H1 (cell line): ENCODE measurements at regions not wholly inside any gene's neighbourhood (a gene's known extent, or its start where the extent isn't known, plus 50 kb on each side); places are given as distances from the start of the nearest gene placed in this dataset.

Experiments
- CTCF ChIA-PET: fragments of 300-600 bp; sonication (Branson Sonifier 250); formaldehyde crosslinking; loops from one replicate; lab custom pipeline; 2021; ENCODE audit not compliant: partially characterized antibody; lab: Charles Lee
- POLR2A ChIA-PET: fragments of 300-600 bp; sonication (Branson Sonifier 250); formaldehyde crosslinking; loops from one replicate; lab custom pipeline; 2021; ENCODE audit warnings: inconsistent platforms; ENCODE audit not compliant: partially characterized antibody; lab: Charles Lee
- DNase-seq, 2 experiments: peaks; one replicate each; pipeline versions ENCODE4 v3.0.0 to v3.0.0-alpha.2; 2010 to 2022; ENCODE audit warnings: low spot score in 2 of 2, low read depth in 1 of 2, mixed read lengths in 1 of 2
- FAIRE-seq: peaks from 2 replicates; lab custom pipeline; 2011; peaks lifted over from hg19 to GRCh38; lab: Jason Lieb, UNC
- H2AFZ ChIP-seq: 2 replicates; pipeline ENCODE4 v1.8.1; 2012; ENCODE audit warnings: low read length, inconsistent platforms
- H2AK5ac ChIP-seq: 2 replicates; pipeline ENCODE4 v1.6.1; 2013; ENCODE audit warnings: low read depth, low read length
- H2BK120ac ChIP-seq: replicated peaks from 2 replicates; pipeline ENCODE3; 2013; ENCODE audit warnings: low read depth, low read length, inconsistent platforms
- H2BK12ac ChIP-seq: 2 replicates; pipeline ENCODE4 v1.6.1; 2013; ENCODE audit warnings: low read depth, low read length
- H2BK15ac ChIP-seq: 2 replicates; pipeline ENCODE4 v1.6.1; 2013; ENCODE audit warnings: low read length
- H2BK20ac ChIP-seq: 2 replicates; pipeline ENCODE4 v1.6.1; 2013; ENCODE audit warnings: low read length
- H2BK5ac ChIP-seq: 2 replicates; pipeline ENCODE4 v1.6.1; 2013; ENCODE audit warnings: low read depth, low read length
- H3K14ac ChIP-seq: 2 replicates; pipeline ENCODE4 v1.6.1; 2013; ENCODE audit warnings: inconsistent platforms; ENCODE audit not compliant: insufficient read length
- H3K18ac ChIP-seq: 2 replicates; pipeline ENCODE4 v1.6.1; 2013; ENCODE audit warnings: low read length; ENCODE audit errors: extremely low read depth
- H3K23ac ChIP-seq: 2 replicates; pipeline ENCODE4 v1.6.1; 2013; ENCODE audit warnings: inconsistent platforms; ENCODE audit not compliant: insufficient read length
- H3K23me2 ChIP-seq: 2 replicates; pipeline ENCODE4 v1.6.1; 2013; ENCODE audit warnings: low read depth, low read length
- H3K27ac ChIP-seq: 2 replicates; pipeline ENCODE4 v1.6.1; 2011; ENCODE audit warnings: low read depth, low read length, inconsistent platforms
- H3K27me3 ChIP-seq, 4 experiments: replicated peaks in 1 of 4; 1 replicate in 1 of 4; 2 replicates in 3 of 4; pipeline versions ENCODE4 v1.6.1 to v1.8.1; 2011 to 2013; ENCODE audit warnings: low read length in 3 of 4, mild to moderate bottlenecking in 3 of 4, inconsistent platforms in 2 of 4, mixed read lengths in 2 of 4, moderate library complexity in 1 of 4; ENCODE audit not compliant: control insufficient read depth in 3 of 4, insufficient read depth in 3 of 4; ENCODE audit errors: extremely low read depth in 1 of 4
- H3K36me3 ChIP-seq, 4 experiments: 2 replicates each; pipeline versions ENCODE4 v1.6.1 to v1.8.1; 2011 to 2013; ENCODE audit warnings: mild to moderate bottlenecking in 4 of 4, low read length in 3 of 4, moderate library complexity in 2 of 4, control low read depth in 1 of 4, inconsistent platforms in 1 of 4; ENCODE audit not compliant: insufficient read depth in 4 of 4, control insufficient read depth in 2 of 4
- H3K4ac ChIP-seq: replicated peaks from 2 replicates; pipeline ENCODE3; 2013; ENCODE audit warnings: low read length, low read depth, mixed read lengths, inconsistent platforms; ENCODE audit not compliant: insufficient read length
- H3K4me1 ChIP-seq, 4 experiments: replicated peaks in 1 of 4; 1 replicate in 1 of 4; 2 replicates in 3 of 4; pipeline versions ENCODE4 v1.6.1 to v1.8.1; 2011 to 2013; ENCODE audit warnings: low read length in 3 of 4, inconsistent platforms in 2 of 4, mixed read lengths in 1 of 4; ENCODE audit not compliant: insufficient read depth in 4 of 4, control insufficient read depth in 3 of 4
- H3K4me2 ChIP-seq, 2 experiments: 2 replicates each; pipeline versions ENCODE4 v1.6.1 to v1.8.1; 2011 to 2013; ENCODE audit warnings: low read depth in 2 of 2, low read length in 2 of 2, control low read depth in 1 of 2, inconsistent platforms in 1 of 2, mild to moderate bottlenecking in 1 of 2; ENCODE audit not compliant: insufficient read depth in 1 of 2
- H3K4me3 ChIP-seq, 4 experiments: fragments of 200-600, 300-600 bp in 1 of 4; sonication (generic), shearing (Covaris generic), sonication (Bioruptor Twin) in 1 of 4; 2 replicates each; pipeline versions ENCODE4 v1.5.1 to v1.8.1; 2011 to 2016; ENCODE audit warnings: low read length in 4 of 4, low read depth in 3 of 4, control low read depth in 2 of 4, inconsistent platforms in 2 of 4, mild to moderate bottlenecking in 2 of 4, mixed read lengths in 1 of 4, moderate library complexity in 1 of 4; ENCODE audit not compliant: insufficient read depth in 2 of 4; ENCODE audit errors: extremely low read depth in 1 of 4
- H3K56ac ChIP-seq: replicated peaks from 2 replicates; pipeline ENCODE3; 2013; ENCODE audit warnings: low read depth, mild to moderate bottlenecking, mixed read lengths, low read length, inconsistent platforms; ENCODE audit not compliant: insufficient read length
- H3K79me1 ChIP-seq: 2 replicates; pipeline ENCODE4 v1.6.1; 2013; ENCODE audit warnings: low read depth, low read length, control low read depth
- H3K79me2 ChIP-seq, 2 experiments: 2 replicates each; pipeline versions ENCODE4 v1.6.1 to v1.8.1; 2012 to 2013; ENCODE audit warnings: low read length in 2 of 2, mild to moderate bottlenecking in 2 of 2, inconsistent platforms in 1 of 2; ENCODE audit not compliant: insufficient read depth in 2 of 2, control insufficient read depth in 1 of 2
- H3K9ac ChIP-seq, 4 experiments: replicated peaks in 1 of 4; 1 replicate in 1 of 4; 2 replicates in 3 of 4; pipeline versions ENCODE4 v1.6.1 to v1.8.1; 2011 to 2013; ENCODE audit warnings: low read depth in 3 of 4, low read length in 3 of 4, control low read depth in 2 of 4, mild to moderate bottlenecking in 2 of 4, moderate library complexity in 2 of 4, inconsistent platforms in 1 of 4; ENCODE audit errors: extremely low read depth in 1 of 4
- H3K9me3 ChIP-seq, 2 experiments: 2 replicates each; pipeline versions ENCODE4 v1.6.1 to v1.8.1; 2012 to 2013; ENCODE audit warnings: mild to moderate bottlenecking in 2 of 2, moderate library complexity in 2 of 2, control low read depth in 1 of 2, inconsistent platforms in 1 of 2, low read depth in 1 of 2, low read length in 1 of 2, mixed read lengths in 1 of 2; ENCODE audit not compliant: insufficient read depth in 2 of 2
- H4K20me1 ChIP-seq, 2 experiments: replicated peaks in 1 of 2; 2 replicates each; pipeline versions ENCODE3 to v1.8.1; 2011 to 2013; ENCODE audit warnings: inconsistent platforms in 2 of 2, low read length in 2 of 2, mild to moderate bottlenecking in 1 of 2; ENCODE audit not compliant: insufficient read depth in 2 of 2, control insufficient read depth in 1 of 2
- H4K5ac ChIP-seq: 2 replicates; pipeline ENCODE4 v1.6.1; 2013; ENCODE audit warnings: low read length, low read depth, mixed read lengths, inconsistent platforms; ENCODE audit not compliant: insufficient read length
- H4K8ac ChIP-seq: 2 replicates; pipeline ENCODE4 v1.8.0; 2013; ENCODE audit warnings: mild to moderate bottlenecking, moderate library complexity, low read length, inconsistent platforms; ENCODE audit not compliant: insufficient read depth; ENCODE audit errors: extremely low read depth
- H4K91ac ChIP-seq: replicated peaks from 2 replicates; pipeline ENCODE3; 2013; ENCODE audit warnings: low read length, mixed read lengths, inconsistent platforms; ENCODE audit not compliant: insufficient read length
- BCL11A ChIP-seq, 2 experiments: IDR thresholded peaks; one replicate each; pipeline ENCODE4 v1.6.1; 2011; ENCODE audit warnings: low read depth in 2 of 2, low read length in 2 of 2, mild to moderate bottlenecking in 2 of 2
- CHD2 ChIP-seq: IDR thresholded peaks from 2 replicates; pipeline ENCODE4 v1.6.1; 2012; ENCODE audit warnings: low read length, improper control_type of control experiment
- CTCF ChIP-seq, 3 experiments: IDR thresholded peaks; 1 replicate in 2 of 3; 2 replicates in 1 of 3; pipeline versions ENCODE4 v1.5.1 to v1.6.1; 2011; ENCODE audit warnings: low read length in 3 of 3, mild to moderate bottlenecking in 3 of 3, inconsistent platforms in 2 of 3, low read depth in 1 of 3, moderate library complexity in 1 of 3; ENCODE audit not compliant: insufficient read depth in 1 of 3; ENCODE audit errors: control extremely low read depth in 1 of 3
- E2F6 ChIP-seq: IDR thresholded peaks from 2 replicates; pipeline ENCODE4 v1.6.1; 2012; ENCODE audit warnings: inconsistent platforms
- JUND ChIP-seq: IDR thresholded peaks from 2 replicates; pipeline ENCODE4 v1.6.1; 2011; ENCODE audit warnings: mild to moderate bottlenecking, improper control_type of control experiment, low read length
- NANOG ChIP-seq: IDR thresholded peaks from 2 replicates; pipeline ENCODE4 v1.6.1; 2011; ENCODE audit warnings: low read length, low read depth, mild to moderate bottlenecking, inconsistent platforms; ENCODE audit not compliant: insufficient read depth, poor library complexity, severe bottlenecking
- PHF8 ChIP-seq: fragments of 200-600 bp; sonication (generic); conservative IDR thresholded peaks from 2 replicates; pipeline ENCODE4 v1.7.1; 2012; ENCODE audit warnings: low read depth, mild to moderate bottlenecking, inconsistent platforms, low read length, moderate library complexity
- POLR2AphosphoS5 ChIP-seq: IDR thresholded peaks from 2 replicates; pipeline ENCODE4 v1.6.1; 2011; ENCODE audit warnings: low read depth, low read length
- TCF12 ChIP-seq: IDR thresholded peaks from 2 replicates; pipeline ENCODE4 v1.6.1; 2011; ENCODE audit warnings: low read depth, mild to moderate bottlenecking, low read length
- USF2 ChIP-seq: IDR thresholded peaks from 2 replicates; pipeline ENCODE4 v1.6.1; 2011; ENCODE audit warnings: low read length, improper control_type of control experiment
- YY1 ChIP-seq: IDR thresholded peaks from 2 replicates; pipeline ENCODE4 v1.6.1; 2011; ENCODE audit warnings: low read depth, mild to moderate bottlenecking, low read length
- WGBS, 2 experiments: shearing (Covaris generic) in 1 of 2; methylation state at CpG; one replicate each; pipeline versions ENCODE4 v1.1.6 to v1.1.7; 2013 to 2015; ENCODE audit warnings: low lambda C conversion rate in 2 of 2, mixed read lengths in 2 of 2, inconsistent platforms in 1 of 2, low coverage in 1 of 2, missing lambda C conversion rate in 1 of 2; ENCODE audit not compliant: insufficient replicate concordance in 2 of 2, insufficient coverage in 1 of 2, insufficient read length in 1 of 2; ENCODE audit errors: extremely low coverage in 1 of 2, missing lambda C conversion rate in 1 of 2; 5-methylcytosine and 5-hydroxymethylcytosine counted together

GRCh38 chrX:55167901-55168300 is 52.2 kb upstream of the PAGE5 start:
- FAIRE-seq (no peak), DNase-seq (no peak)
- no peaks in the 10 kb centered on the region for H3K4me1 ChIP-seq
- ChIA-PET POLR2A (no interaction called here), CTCF (no interaction called here)
- H3K4ac ChIP-seq = no peak overlapping the region
- H2BK20ac ChIP-seq = no peak overlapping the region
- no peaks in the 10 kb centered on the region for H4K20me1 ChIP-seq
- no peak overlapping the region for H3K56ac ChIP-seq
- no peak overlapping the region for H3K4me3 ChIP-seq
- no peak overlapping the region for H4K5ac ChIP-seq
- H3K79me2 ChIP-seq = no peaks in the 10 kb centered on the region
- H2BK5ac ChIP-seq = no peak overlapping the region
- no peak overlapping the region for H3K23ac ChIP-seq
- H4K8ac ChIP-seq = no peak overlapping the region
- H2BK120ac ChIP-seq = no peak overlapping the region
- H2BK12ac ChIP-seq = no peak overlapping the region
- H2AK5ac ChIP-seq = no peak overlapping the region
- H4K91ac ChIP-seq = no peak overlapping the region
- H3K9me3 ChIP-seq = peaks cover 5 to 15% of the 10 kb centered on the region in 2 experiments; a peak in 3 of 4 replicates
- WGBS, 2 experiments = 79% methylated on average over 3 of the region's 4 CpGs; no CpG with 5 or more reads in 1 of the 2 experiments
- no peak overlapping the region for H3K4me2 ChIP-seq
- H3K27me3 ChIP-seq = no peaks in the 10 kb centered on the region
- H3K9ac ChIP-seq = no peak overlapping the region
- H2BK15ac ChIP-seq = no peak overlapping the region
- H3K14ac ChIP-seq = no peak overlapping the region
- H3K18ac ChIP-seq = no peak overlapping the region
- no peaks in the 10 kb centered on the region for H3K23me2 ChIP-seq
- H3K36me3 ChIP-seq = no peaks in the 10 kb centered on the region
- H2AFZ ChIP-seq = no peak overlapping the region
- no peak overlapping the region for H3K27ac ChIP-seq
- H3K79me1 ChIP-seq = no peaks in the 10 kb centered on the region
- no peak for TF ChIP-seq USF2
- TF ChIP-seq PHF8 = no peak
- no peak for TF ChIP-seq POLR2AphosphoS5
- no peak for TF ChIP-seq TCF12
- TF ChIP-seq JUND = no peak
- no peak for TF ChIP-seq NANOG
- TF ChIP-seq YY1 = no peak
- TF ChIP-seq E2F6 = no peak
- no peak for TF ChIP-seq CTCF (IDR thresholded peaks at IDR 0.05; ENCODE audit: control extremely low read depth in 1 of 3, insufficient read depth in 1 of 3, low read depth in 1 of 3, low read length in 3 of 3)
- no peak for TF ChIP-seq CHD2
- no peak for TF ChIP-seq BCL11A (IDR thresholded peaks at IDR 0.05; ENCODE audit: low read depth in 2 of 2, low read length in 2 of 2)
